GM12892 (cell line): ENCODE measurements at regions not wholly inside any gene's neighbourhood (a gene's known extent, or its start where the extent isn't known, plus 50 kb on each side); places are given as distances from the start of the nearest gene placed in this dataset.

ENCODE experiments used
- POLR2A ChIP-seq: IDR thresholded peaks from 2 replicates; pipeline ENCODE4 v1.6.1; 2011; ENCODE audit warnings: low read depth, low read length, control low read depth
- POLR2AphosphoS5 ChIP-seq: IDR thresholded peaks from 2 replicates; pipeline ENCODE4 v1.6.1; 2011; ENCODE audit warnings: low read depth, low read length, control low read depth

GRCh38 chr10:14389981-14390590 is 59.4 kb upstream of the FRMD4A start:
- TF ChIP-seq POLR2A = no peak
- TF ChIP-seq POLR2AphosphoS5 = no peak
